Natural killer cell (primary cell): ENCODE measurements at regions not wholly inside any gene's neighbourhood (a gene's known extent, or its start where the extent isn't known, plus 50 kb on each side); places are given as distances from the start of the nearest gene placed in this dataset.

Experiments
- ATAC-seq, 3 donors: fragments of 150-1000 bp in 2 of 3; fragments of 200-7000 bp in 1 of 3; cut with Tn5 transposase; 1 replicate in 1 of 3; 2 replicates in 2 of 3; pipeline ENCODE4 v1.10.0; 2021; ENCODE audit warnings: mild to moderate bottlenecking in 2 of 3, moderate library complexity in 2 of 3
- DNase-seq, 2 donors: peaks; one replicate each; pipeline versions ENCODE4 v3.0.0 to v3.0.0-alpha.2; 2013 to 2021; ENCODE audit warnings: mixed read lengths in 1 of 2
- H3K27ac ChIP-seq: one replicate; pipeline ENCODE4 v1.5.1; 2013; ENCODE audit warnings: mild to moderate bottlenecking, low read length
- H3K27me3 ChIP-seq: one replicate; pipeline ENCODE4 v1.6.1; 2013; ENCODE audit warnings: low read length; ENCODE audit not compliant: control insufficient read depth, insufficient read depth
- H3K36me3 ChIP-seq: one replicate; pipeline ENCODE4 v1.6.1; 2013; ENCODE audit warnings: low read length; ENCODE audit not compliant: control insufficient read depth, insufficient read depth
- H3K4me1 ChIP-seq: one replicate; pipeline ENCODE4 v1.6.1; 2013; ENCODE audit warnings: low read length; ENCODE audit not compliant: control insufficient read depth, insufficient read depth
- H3K4me3 ChIP-seq: one replicate; pipeline ENCODE4 v1.5.1; 2013; ENCODE audit warnings: low read length
- H3K9me3 ChIP-seq: one replicate; pipeline ENCODE4 v1.6.1; 2013; ENCODE audit warnings: low read length; ENCODE audit not compliant: control insufficient read depth, insufficient read depth
- H3K27ac Mint-ChIP-seq, 2 donors: one replicate each; pipeline ENCODE4 v1.8.0; 2022; ENCODE audit warnings: mild to moderate bottlenecking in 2 of 2, mixed read lengths in 2 of 2, moderate library complexity in 1 of 2
- H3K27me3 Mint-ChIP-seq, 2 donors: one replicate each; pipeline ENCODE4 v1.8.0; 2022; ENCODE audit warnings: low read depth in 2 of 2, mixed read lengths in 2 of 2
- H3K36me3 Mint-ChIP-seq: one replicate; pipeline ENCODE4 v1.8.0; 2022; ENCODE audit warnings: mixed read lengths
- H3K4me1 Mint-ChIP-seq, 2 donors: one replicate each; pipeline ENCODE4 v1.8.0; 2022; ENCODE audit warnings: mixed read lengths in 2 of 2
- H3K4me3 Mint-ChIP-seq: one replicate; pipeline ENCODE4 v1.8.0; 2022; ENCODE audit warnings: mild to moderate bottlenecking, moderate library complexity, mixed read lengths
- H3K9me3 Mint-ChIP-seq, 2 donors: one replicate each; pipeline ENCODE4 v1.8.0; 2022; ENCODE audit warnings: mixed read lengths in 2 of 2
- CTCF ChIP-seq: fragments of 200-600 bp; IDR thresholded peaks from one replicate; pipeline ENCODE4 v1.8.0; 2022; ENCODE audit warnings: antibody characterized with exemption
- WGBS: methylation state at CpG from one replicate; pipeline ENCODE4 v1.1.7; 2013; ENCODE audit warnings: missing lambda C conversion rate; ENCODE audit not compliant: insufficient coverage; 5-methylcytosine and 5-hydroxymethylcytosine counted together
- intact Hi-C: fragments of 100-400 bp; cut with micrococcal nuclease; formaldehyde crosslinking; loops from one replicate; pipeline ENCODE4 v1.14.2; 2022

GRCh38 chr12:111030800-111031199 lies 110.4 kb upstream of the MYL2 start:
- H3K27me3 ChIP-seq, result peaks cover 23% of the 10 kb centered on the region
- peaks cover 63 to 64% of the 10 kb centered on the region in 2 donors for H3K27me3 Mint-ChIP-seq
- ATAC-seq (no peak), DNase-seq (no peak)
- intact Hi-C loops, result no loop called here
- 84% methylated on average over 5 of the region's 5 CpGs for WGBS
- H3K4me1 Mint-ChIP-seq, result peaks cover 0 to 6% of the 10 kb centered on the region in 2 donors
- H3K4me1 ChIP-seq, result no peaks in the 10 kb centered on the region
- H3K9me3 ChIP-seq, result no peaks in the 10 kb centered on the region
- no peak for TF ChIP-seq CTCF
- no peak overlapping the region for H3K27ac Mint-ChIP-seq
- H3K4me3 ChIP-seq, result no peak overlapping the region
- no peaks in the 10 kb centered on the region for H3K9me3 Mint-ChIP-seq
- H3K4me3 Mint-ChIP-seq, result no peak overlapping the region
- no peaks in the 10 kb centered on the region for H3K36me3 ChIP-seq
- H3K27ac ChIP-seq, result no peak overlapping the region
- H3K36me3 Mint-ChIP-seq, result no peaks in the 10 kb centered on the region

GRCh38 chr12:111029732-111030131 lies 109.4 kb upstream of the MYL2 start:
- Mint-ChIP-seq H3K4me3 (no peak overlapping the region), H3K27me3 (peaks cover 54 to 55% of the 10 kb centered on the region in 2 donors)
- 67% methylated on average over 5 of the region's 5 CpGs for WGBS

GRCh38 chr12:111029305-111029704 lies 108.9 kb upstream of the MYL2 start:
- peaks cover 20% of the 10 kb centered on the region for H3K27me3 ChIP-seq
- no peak overlapping the region for H3K27ac ChIP-seq
- H3K9me3 Mint-ChIP-seq, result no peaks in the 10 kb centered on the region
- no peak for TF ChIP-seq CTCF
- intact Hi-C loops, result no loop called here
- H3K36me3 ChIP-seq, result no peaks in the 10 kb centered on the region
- no peaks in the 10 kb centered on the region for H3K9me3 ChIP-seq
- no peak overlapping the region for H3K4me3 Mint-ChIP-seq
- H3K27me3 Mint-ChIP-seq, result peaks cover 57% of the 10 kb centered on the region in 2 donors
- no peaks in the 10 kb centered on the region for H3K4me1 Mint-ChIP-seq
- no peak overlapping the region for H3K4me3 ChIP-seq
- no peak for DNase-seq
- no peak for ATAC-seq
- no peak overlapping the region for H3K27ac Mint-ChIP-seq
- H3K4me1 ChIP-seq, result no peaks in the 10 kb centered on the region
- H3K36me3 Mint-ChIP-seq, result no peaks in the 10 kb centered on the region
- 92% methylated on average over 4 of the region's 4 CpGs for WGBS

More at GRCh38 chr12:111029732-111030131, 109.4 kb upstream of the MYL2 start:
- peaks cover 20% of the 10 kb centered on the region for H3K27me3 ChIP-seq
- H3K36me3 ChIP-seq, result no peaks in the 10 kb centered on the region
- Mint-ChIP-seq H3K4me1 (peaks cover 0 to under 1% of the 10 kb centered on the region in 2 donors), H3K36me3 (no peaks in the 10 kb centered on the region), H3K9me3 (no peaks in the 10 kb centered on the region), H3K27ac (no peak overlapping the region)
- DNase-seq, result no peak
- intact Hi-C loops, result no loop called here
- H3K4me1 ChIP-seq, result no peaks in the 10 kb centered on the region
- H3K9me3 ChIP-seq, result no peaks in the 10 kb centered on the region
- no peak for TF ChIP-seq CTCF
- no peak overlapping the region for H3K4me3 ChIP-seq
- no peak overlapping the region for H3K27ac ChIP-seq
- no peak for ATAC-seq

- no peak for TF ChIP-seq CTCF
- ATAC-seq, result no peak
- no peak overlapping the region for H3K4me3 Mint-ChIP-seq
Measured at GRCh38 chr12:111028830-111029229, 108.5 kb upstream of the MYL2 start.

More at GRCh38 chr12:111028830-111029229, 108.5 kb upstream of the MYL2 start:
- WGBS, result 90% methylated on average over 2 of the region's 2 CpGs
- intact Hi-C loops, result no loop called here
- H3K36me3 Mint-ChIP-seq, result no peaks in the 10 kb centered on the region
- peaks cover 59 to 62% of the 10 kb centered on the region in 2 donors for H3K27me3 Mint-ChIP-seq
- no peaks in the 10 kb centered on the region for H3K4me1 Mint-ChIP-seq
- H3K9me3 Mint-ChIP-seq, result no peaks in the 10 kb centered on the region
- no peak for DNase-seq
- no peaks in the 10 kb centered on the region for H3K4me1 ChIP-seq
- no peaks in the 10 kb centered on the region for H3K9me3 ChIP-seq
- peaks cover 20% of the 10 kb centered on the region for H3K27me3 ChIP-seq
- no peak overlapping the region for H3K4me3 ChIP-seq
- no peak overlapping the region for H3K27ac ChIP-seq
- H3K27ac Mint-ChIP-seq, result no peak overlapping the region
- no peaks in the 10 kb centered on the region for H3K36me3 ChIP-seq
